22Rv1 (cell line): ENCODE measurements at regions not wholly inside any gene's neighbourhood (a gene's known extent, or its start where the extent isn't known, plus 50 kb on each side); places are given as distances from the start of the nearest gene placed in this dataset.
"Not testable (repeated sequence)": the region's sequence is repeated elsewhere in the genome, so short reads cannot be mapped to it uniquely, and the experiment has no call there.

Source experiments
- ZFX ChIP-seq: fragments of 450-650 bp; IDR thresholded peaks from 2 replicates; pipeline ENCODE4 v1.6.1; 2017; ENCODE audit warnings: antibody characterized with exemption, borderline replicate concordance
- TF ChIP-seq, protein P1 (sequence below): fragments of 450-650 bp; IDR thresholded peaks from 2 replicates; pipeline ENCODE4 v1.5.1; 2017; ENCODE audit warnings: mild to moderate bottlenecking

DNA sequence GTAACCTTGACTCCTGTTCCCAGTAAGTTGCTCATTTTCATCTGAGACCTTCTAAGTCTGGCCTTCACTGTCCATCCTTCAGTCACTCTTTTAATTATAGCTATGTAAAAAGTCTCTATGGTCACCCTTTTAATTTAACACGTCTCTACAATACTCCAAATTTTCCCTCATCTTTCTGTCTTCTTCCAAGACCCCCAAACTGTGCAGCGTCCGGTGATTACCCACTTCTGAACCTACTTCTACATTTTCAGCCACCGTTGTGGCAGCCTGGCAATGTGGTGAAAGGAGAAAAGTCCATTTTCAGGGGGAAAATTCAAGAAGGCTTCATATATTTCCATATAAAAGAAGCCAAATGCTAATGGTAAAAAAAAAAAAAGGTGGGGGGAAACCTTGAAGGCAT lies 283.4 kb downstream of the POTED start:
- TF ChIP-seq, protein P1, sequence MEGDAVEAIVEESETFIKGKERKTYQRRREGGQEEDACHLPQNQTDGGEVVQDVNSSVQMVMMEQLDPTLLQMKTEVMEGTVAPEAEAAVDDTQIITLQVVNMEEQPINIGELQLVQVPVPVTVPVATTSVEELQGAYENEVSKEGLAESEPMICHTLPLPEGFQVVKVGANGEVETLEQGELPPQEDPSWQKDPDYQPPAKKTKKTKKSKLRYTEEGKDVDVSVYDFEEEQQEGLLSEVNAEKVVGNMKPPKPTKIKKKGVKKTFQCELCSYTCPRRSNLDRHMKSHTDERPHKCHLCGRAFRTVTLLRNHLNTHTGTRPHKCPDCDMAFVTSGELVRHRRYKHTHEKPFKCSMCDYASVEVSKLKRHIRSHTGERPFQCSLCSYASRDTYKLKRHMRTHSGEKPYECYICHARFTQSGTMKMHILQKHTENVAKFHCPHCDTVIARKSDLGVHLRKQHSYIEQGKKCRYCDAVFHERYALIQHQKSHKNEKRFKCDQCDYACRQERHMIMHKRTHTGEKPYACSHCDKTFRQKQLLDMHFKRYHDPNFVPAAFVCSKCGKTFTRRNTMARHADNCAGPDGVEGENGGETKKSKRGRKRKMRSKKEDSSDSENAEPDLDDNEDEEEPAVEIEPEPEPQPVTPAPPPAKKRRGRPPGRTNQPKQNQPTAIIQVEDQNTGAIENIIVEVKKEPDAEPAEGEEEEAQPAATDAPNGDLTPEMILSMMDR, result not testable (repeated sequence)
- TF ChIP-seq ZFX, result not testable (repeated sequence)
